ENCODE measurements at regions not wholly inside any gene's neighbourhood (a gene's known extent, or its start where the extent isn't known, plus 50 kb on each side); places are given as distances from the start of the nearest gene placed in this dataset.

GRCh38 chr7:67713451-67714056 is 716.9 kb downstream of the TYW1 start:
- TF ChIP-seq CTCF (IDR thresholded peaks at IDR 0.05; ENCODE audit: low read depth, low read length) (no peak), EZH2phosphoT487 (IDR thresholded peaks at IDR 0.05; ENCODE audit: low read depth) (no peak)

Measured in OCI-LY3 (cell line).